Glomerular endothelial cell (primary cell): ENCODE measurements at regions not wholly inside any gene's neighbourhood (a gene's known extent, or its start where the extent isn't known, plus 50 kb on each side); places are given as distances from the start of the nearest gene placed in this dataset.

ENCODE experiments used
- DNase-seq: peaks from one replicate; pipeline ENCODE4 v3.0.0-alpha.2; 2011; ENCODE audit warnings: low read depth, low spot score; ENCODE audit errors: extremely low read depth

GRCh38 chr11:80592546-80592945 is 1151.7 kb upstream of the TENM4 start:
- no peak for DNase-seq

GRCh38 chr11:80587906-80588305 is 1147.1 kb upstream of the TENM4 start:
- DNase-seq: no peak

- no peak for DNase-seq
Measured at GRCh38 chr11:80586464-80586863, 1145.6 kb upstream of the TENM4 start.

GRCh38 chr11:80584661-80585060 is 1143.8 kb upstream of the TENM4 start:
- no peak for DNase-seq

GRCh38 chr11:80569832-80570231 is 1129.0 kb upstream of the TENM4 start:
- no peak for DNase-seq

- DNase-seq: no peak
Measured at GRCh38 chr11:80565231-80565630, 1124.4 kb upstream of the TENM4 start.

- no peak for DNase-seq
Measured at GRCh38 chr11:80562523-80563125, 1121.8 kb upstream of the TENM4 start.

- DNase-seq: no peak
Measured at GRCh38 chr11:80559942-80560341, 1119.1 kb upstream of the TENM4 start.

GRCh38 chr11:80553565-80553964 is 1112.7 kb upstream of the TENM4 start:
- DNase-seq: no peak

- DNase-seq: no peak
Measured at GRCh38 chr11:80542704-80543103, 1101.9 kb upstream of the TENM4 start.

GRCh38 chr11:80538040-80538439 is 1097.2 kb upstream of the TENM4 start:
- DNase-seq: no peak

- DNase-seq: no peak
Measured at GRCh38 chr11:80533463-80533862, 1092.6 kb upstream of the TENM4 start.

- no peak for DNase-seq
Measured at GRCh38 chr11:80532633-80533232, 1091.9 kb upstream of the TENM4 start.

- DNase-seq: no peak
Measured at GRCh38 chr11:80529726-80530125, 1088.9 kb upstream of the TENM4 start.

- no peak for DNase-seq
Measured at GRCh38 chr11:80525663-80526405, 1085.0 kb upstream of the TENM4 start.

- DNase-seq: no peak
Measured at GRCh38 chr11:80524349-80524748, 1083.5 kb upstream of the TENM4 start.

- no peak for DNase-seq
Measured at GRCh38 chr11:80523057-80523456, 1082.2 kb upstream of the TENM4 start.

GRCh38 chr11:80521592-80521991 is 1080.8 kb upstream of the TENM4 start:
- no peak for DNase-seq

GRCh38 chr11:80520507-80520887 is 1079.7 kb upstream of the TENM4 start:
- no peak for DNase-seq

- no peak for DNase-seq
Measured at GRCh38 chr11:80519596-80520506, 1079.0 kb upstream of the TENM4 start.

GRCh38 chr11:80517701-80518100 is 1076.9 kb upstream of the TENM4 start:
- no peak for DNase-seq
